GM10248 (cell line): ENCODE measurements at regions not wholly inside any gene's neighbourhood (a gene's known extent, or its start where the extent isn't known, plus 50 kb on each side); places are given as distances from the start of the nearest gene placed in this dataset.

Source experiments
- CTCF ChIA-PET: fragments of 300-600 bp; sonication (Branson Sonifier 250); formaldehyde crosslinking; extraction: SDS; loops from one replicate; lab custom pipeline; 2021; ENCODE audit warnings: antibody characterized with exemption; lab: Yijun Ruan, JAX
- POLR2A ChIA-PET: fragments of 350-650 bp; sonication (Branson Sonifier 250); formaldehyde crosslinking; extraction: SDS; loops from one replicate; lab custom pipeline; 2020; ENCODE audit warnings: antibody characterized with exemption; lab: Yijun Ruan, JAX
- DNase-seq: peaks from one replicate; pipeline ENCODE4 v3.0.0; 2012; ENCODE audit errors: extremely low spot score
- CTCF ChIP-seq: IDR thresholded peaks from 2 replicates; pipeline ENCODE4 v1.5.1; 2012; ENCODE audit warnings: mild to moderate bottlenecking, low read depth; ENCODE audit errors: extremely low read depth, missing control alignments, control extremely low read depth

- POLR2A ChIA-PET = no interaction called here
- CTCF ChIA-PET = no interaction called here
- DNase-seq = no peak
- TF ChIP-seq CTCF = no peak
Measured at GRCh38 chr4:71204056-71204455, 134.8 kb upstream of the SLC4A4 start.

- no peak for DNase-seq
- ChIA-PET CTCF (no interaction called here), POLR2A (no interaction called here)
- no peak for TF ChIP-seq CTCF
Measured at GRCh38 chr4:71206763-71207162, 132.1 kb upstream of the SLC4A4 start.

- no peak for TF ChIP-seq CTCF
- POLR2A ChIA-PET = no interaction called here
Measured at GRCh38 chr4:71209161-71209560, 129.7 kb upstream of the SLC4A4 start.

GRCh38 chr4:71210823-71211222, 128.0 kb upstream of the SLC4A4 start:
- ChIA-PET POLR2A (no interaction called here), CTCF (interaction anchor here (0.9 to 2.2 kb wide), 4 partner anchors 10 to 26 kb away, joined by 3 to 7 read pairs (median 3); no protein-coding TSS in a partner anchor)
- TF ChIP-seq CTCF = no peak
- no peak for DNase-seq

More at GRCh38 chr4:71209161-71209560, 129.7 kb upstream of the SLC4A4 start:
- CTCF ChIA-PET = no interaction called here
- no peak for DNase-seq

- ChIA-PET CTCF (interaction anchor here (1.0 to 2.2 kb wide), 3 partner anchors 11 to 27 kb away, joined by 3 to 7 read pairs (median 4); no protein-coding TSS in a partner anchor), POLR2A (no interaction called here)
- no peak for TF ChIP-seq CTCF
- DNase-seq = no peak
Measured at GRCh38 chr4:71211748-71212147, 127.1 kb upstream of the SLC4A4 start.

- DNase-seq = no peak
- ChIA-PET POLR2A (no interaction called here), CTCF (interaction anchor here (1.5 to 2.2 kb wide), 2 partner anchors 12 to 19 kb away, joined by 4 to 7 read pairs; no protein-coding TSS in a partner anchor)
- no peak for TF ChIP-seq CTCF
Measured at GRCh38 chr4:71212216-71212615, 126.6 kb upstream of the SLC4A4 start.
